PFSK-1 (cell line): ENCODE measurements at regions not wholly inside any gene's neighbourhood (a gene's known extent, or its start where the extent isn't known, plus 50 kb on each side); places are given as distances from the start of the nearest gene placed in this dataset.

Source experiments
- FOXP2 ChIP-seq: optimal IDR thresholded peaks from 2 replicates; pipeline ENCODE3; 2011; ENCODE audit warnings: borderline replicate concordance, control low read depth, inconsistent platforms; ENCODE audit not compliant: insufficient read depth; ENCODE audit errors: extremely low read length, extremely low read depth
- POLR2AphosphoS5 ChIP-seq: IDR thresholded peaks from 2 replicates; pipeline ENCODE4 v1.6.1; 2012; ENCODE audit warnings: low read depth, mild to moderate bottlenecking, control low read depth, low read length, moderate library complexity
- SIN3A ChIP-seq: IDR thresholded peaks from 2 replicates; pipeline ENCODE4 v1.6.1; 2012; ENCODE audit warnings: mild to moderate bottlenecking, low read length, moderate library complexity, borderline replicate concordance; ENCODE audit not compliant: insufficient read depth
- TAF1 ChIP-seq: IDR thresholded peaks from 2 replicates; pipeline ENCODE4 v1.6.1; 2012; ENCODE audit warnings: low read length, control low read depth, borderline replicate concordance; ENCODE audit not compliant: insufficient read depth
- TF ChIP-seq, protein P1 (sequence below), 2 experiments: IDR thresholded peaks; 2 replicates each; pipeline versions ENCODE4 v1.6.1 to v1.8.0; 2011 to 2012; ENCODE audit warnings: low read depth in 2 of 2, low read length in 2 of 2, control low read depth in 1 of 2, inconsistent platforms in 1 of 2, mild to moderate bottlenecking in 1 of 2, moderate library complexity in 1 of 2; ENCODE audit not compliant: insufficient read depth in 1 of 2

DNA sequence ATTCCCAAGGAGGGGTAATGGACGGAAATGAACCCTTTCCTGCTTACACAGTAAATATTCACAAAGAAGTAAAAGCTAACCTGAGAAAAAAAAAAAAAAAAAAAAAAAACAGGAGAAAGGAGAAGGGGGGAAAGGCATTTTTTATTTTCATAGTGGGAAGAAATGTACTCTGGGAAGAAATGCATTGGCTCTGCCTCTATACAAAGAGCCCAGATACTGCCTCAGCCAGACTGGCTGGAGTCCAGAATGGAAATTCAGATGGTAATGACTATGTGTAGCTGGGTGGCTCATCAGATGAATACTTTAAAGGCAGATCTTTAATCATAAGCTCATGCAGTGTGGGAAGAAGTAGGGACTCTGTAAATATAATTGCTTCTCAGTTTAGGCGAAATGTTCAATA lies 124.9 kb upstream of the ZNF608 start:
- no peak for TF ChIP-seq POLR2AphosphoS5
- TF ChIP-seq SIN3A = no peak
- TF ChIP-seq, protein P1, sequence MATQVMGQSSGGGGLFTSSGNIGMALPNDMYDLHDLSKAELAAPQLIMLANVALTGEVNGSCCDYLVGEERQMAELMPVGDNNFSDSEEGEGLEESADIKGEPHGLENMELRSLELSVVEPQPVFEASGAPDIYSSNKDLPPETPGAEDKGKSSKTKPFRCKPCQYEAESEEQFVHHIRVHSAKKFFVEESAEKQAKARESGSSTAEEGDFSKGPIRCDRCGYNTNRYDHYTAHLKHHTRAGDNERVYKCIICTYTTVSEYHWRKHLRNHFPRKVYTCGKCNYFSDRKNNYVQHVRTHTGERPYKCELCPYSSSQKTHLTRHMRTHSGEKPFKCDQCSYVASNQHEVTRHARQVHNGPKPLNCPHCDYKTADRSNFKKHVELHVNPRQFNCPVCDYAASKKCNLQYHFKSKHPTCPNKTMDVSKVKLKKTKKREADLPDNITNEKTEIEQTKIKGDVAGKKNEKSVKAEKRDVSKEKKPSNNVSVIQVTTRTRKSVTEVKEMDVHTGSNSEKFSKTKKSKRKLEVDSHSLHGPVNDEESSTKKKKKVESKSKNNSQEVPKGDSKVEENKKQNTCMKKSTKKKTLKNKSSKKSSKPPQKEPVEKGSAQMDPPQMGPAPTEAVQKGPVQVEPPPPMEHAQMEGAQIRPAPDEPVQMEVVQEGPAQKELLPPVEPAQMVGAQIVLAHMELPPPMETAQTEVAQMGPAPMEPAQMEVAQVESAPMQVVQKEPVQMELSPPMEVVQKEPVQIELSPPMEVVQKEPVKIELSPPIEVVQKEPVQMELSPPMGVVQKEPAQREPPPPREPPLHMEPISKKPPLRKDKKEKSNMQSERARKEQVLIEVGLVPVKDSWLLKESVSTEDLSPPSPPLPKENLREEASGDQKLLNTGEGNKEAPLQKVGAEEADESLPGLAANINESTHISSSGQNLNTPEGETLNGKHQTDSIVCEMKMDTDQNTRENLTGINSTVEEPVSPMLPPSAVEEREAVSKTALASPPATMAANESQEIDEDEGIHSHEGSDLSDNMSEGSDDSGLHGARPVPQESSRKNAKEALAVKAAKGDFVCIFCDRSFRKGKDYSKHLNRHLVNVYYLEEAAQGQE (IDR thresholded peaks at IDR 0.05; ENCODE audit: insufficient read depth in 1 of 2, low read depth in 2 of 2, low read length in 2 of 2) = no peak
- no peak for TF ChIP-seq FOXP2
- TF ChIP-seq TAF1 = no peak

DNA sequence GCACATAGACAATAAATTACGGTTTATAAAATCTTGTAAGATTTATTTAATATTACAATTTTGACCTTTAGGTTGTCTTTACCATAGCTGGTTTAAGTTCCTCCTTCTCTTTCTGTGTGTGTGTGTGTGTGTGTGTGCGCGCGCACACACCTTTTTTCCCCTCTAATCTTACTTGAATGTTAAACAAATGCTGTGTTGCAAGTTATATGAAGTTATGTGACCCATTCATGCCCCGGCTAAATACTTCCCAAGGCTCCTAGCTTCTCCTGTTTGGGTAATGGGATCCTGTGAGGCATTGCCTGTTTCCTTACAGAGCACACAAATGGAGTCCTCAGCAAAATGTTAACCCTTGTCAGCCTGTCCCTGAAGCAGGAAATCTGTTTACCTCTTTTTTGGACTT lies 125.6 kb upstream of the ZNF608 start:
- TF ChIP-seq FOXP2 (no peak), TAF1 (no peak), SIN3A (no peak), POLR2AphosphoS5 (no peak)
- TF ChIP-seq, protein P1 (IDR thresholded peaks at IDR 0.05; ENCODE audit: insufficient read depth in 1 of 2, low read depth in 2 of 2, low read length in 2 of 2) = no peak

DNA sequence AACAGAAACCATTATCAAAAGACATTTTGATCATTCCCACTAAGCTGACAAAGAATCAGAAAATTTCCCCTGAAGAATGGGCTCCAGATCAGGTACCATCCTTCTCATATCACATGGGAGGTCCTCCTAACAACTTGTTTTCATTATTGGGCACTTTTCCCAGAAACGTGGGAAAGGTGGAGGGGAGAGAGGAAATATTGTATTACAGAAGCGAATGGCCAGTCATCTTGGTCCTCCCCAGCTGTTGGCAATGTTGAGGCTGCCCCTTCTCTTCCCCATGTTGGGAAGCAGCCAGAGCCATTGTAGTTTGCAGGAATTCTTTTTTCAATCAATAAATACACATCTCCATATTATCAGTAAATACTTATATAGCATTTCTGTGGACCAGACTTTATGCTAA lies 126.2 kb upstream of the ZNF608 start:
- TF ChIP-seq SIN3A = no peak
- TF ChIP-seq, protein P1 (IDR thresholded peaks at IDR 0.05; ENCODE audit: insufficient read depth in 1 of 2, low read depth in 2 of 2, low read length in 2 of 2) = no peak
- TF ChIP-seq POLR2AphosphoS5 = no peak

DNA sequence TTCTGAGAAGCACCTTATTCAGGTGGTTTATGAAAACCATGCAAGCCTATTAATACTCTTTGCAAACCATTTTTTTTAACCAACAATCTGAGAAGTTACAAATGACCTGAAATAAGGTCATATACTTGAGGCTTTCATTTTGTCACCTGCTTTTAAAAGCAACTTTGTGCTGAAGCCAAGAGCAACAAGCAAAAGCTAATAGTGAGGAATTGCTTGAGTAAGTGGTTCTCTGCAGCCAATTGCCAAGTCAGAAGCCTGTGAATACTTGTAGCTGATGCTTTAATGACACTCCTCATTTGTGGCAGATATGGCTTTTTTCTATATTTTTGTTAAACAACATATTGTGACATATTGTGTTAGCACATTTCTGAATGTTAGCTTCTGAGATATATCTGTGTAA lies 126.7 kb upstream of the ZNF608 start:
- TF ChIP-seq SIN3A (no peak), FOXP2 (no peak), POLR2AphosphoS5 (no peak), TAF1 (no peak)
- TF ChIP-seq, protein P1 (IDR thresholded peaks at IDR 0.05; ENCODE audit: insufficient read depth in 1 of 2, low read depth in 2 of 2, low read length in 2 of 2) = no peak

DNA sequence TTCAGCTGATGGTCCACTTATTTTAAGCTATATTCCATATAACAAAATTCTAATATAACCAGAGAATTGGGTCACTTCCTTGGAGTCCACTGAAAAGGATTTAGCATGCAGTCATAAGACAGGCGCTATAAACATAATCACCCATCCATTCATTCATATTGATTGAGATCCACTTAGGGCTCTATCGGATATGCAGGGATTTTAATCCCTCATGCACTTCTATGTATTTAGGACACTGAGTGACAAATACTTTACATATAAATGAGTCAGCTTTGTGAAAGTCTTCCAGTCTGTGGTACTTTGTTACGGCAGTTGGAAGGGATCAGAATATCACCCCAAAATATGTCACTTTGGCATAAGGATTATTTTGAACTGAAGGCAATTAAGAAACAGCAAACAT lies 127.3 kb upstream of the ZNF608 start:
- TF ChIP-seq FOXP2 (no peak), SIN3A (no peak), POLR2AphosphoS5 (no peak), TAF1 (no peak)
- TF ChIP-seq, protein P1 (IDR thresholded peaks at IDR 0.05; ENCODE audit: insufficient read depth in 1 of 2, low read depth in 2 of 2, low read length in 2 of 2) = no peak
